Esophagus (tissue), 2 donors: ENCODE measurements at regions not wholly inside any gene's neighbourhood (a gene's known extent, or its start where the extent isn't known, plus 50 kb on each side); places are given as distances from the start of the nearest gene placed in this dataset.
A peak's percentile ranks its signal among the peaks of the same experiment; 100 is the strongest.

Source experiments
- H3K27ac ChIP-seq, 2 donors: one replicate each; pipeline ENCODE4 v1.5.1; 2013; ENCODE audit warnings: low read depth in 2 of 2, mild to moderate bottlenecking in 2 of 2, inconsistent platforms in 1 of 2, low read length in 1 of 2, moderate library complexity in 1 of 2
- H3K27me3 ChIP-seq, 2 donors: one replicate each; pipeline ENCODE4 v1.6.1; 2013; ENCODE audit warnings: low read length in 2 of 2, control low read depth in 1 of 2, mild to moderate bottlenecking in 1 of 2; ENCODE audit not compliant: insufficient read depth in 2 of 2, control insufficient read depth in 1 of 2
- H3K36me3 ChIP-seq, 2 donors: one replicate each; pipeline ENCODE4 v1.6.1; 2013; ENCODE audit warnings: low read length in 1 of 2; ENCODE audit not compliant: control insufficient read depth in 2 of 2, insufficient read depth in 2 of 2
- H3K4me1 ChIP-seq, 2 donors: one replicate each; pipeline ENCODE4 v1.6.1; 2013; ENCODE audit warnings: low read length in 1 of 2; ENCODE audit not compliant: control insufficient read depth in 2 of 2, insufficient read depth in 2 of 2
- H3K4me3 ChIP-seq, 2 donors: one replicate each; pipeline ENCODE4 v1.5.1; 2013; ENCODE audit warnings: low read length in 2 of 2, mild to moderate bottlenecking in 2 of 2, low read depth in 1 of 2, moderate library complexity in 1 of 2
- H3K9me3 ChIP-seq, 2 donors: one replicate each; pipeline ENCODE4 v1.6.1; 2013; ENCODE audit warnings: mild to moderate bottlenecking in 2 of 2, low read depth in 1 of 2, low read length in 1 of 2, moderate library complexity in 1 of 2; ENCODE audit not compliant: control insufficient read depth in 2 of 2, insufficient read depth in 1 of 2
- WGBS, 2 donors: extraction: QIAGEN DNeasy Blood & Tissue Kit; methylation state at CpG; one replicate each; pipeline ENCODE4 v1.1.7; 2013; 5-methylcytosine and 5-hydroxymethylcytosine counted together
- donor health status: healthy with polysubstance abuse.
- donor health status: Bipolar disorder and iron deficiency.

GRCh38 chr6:19370831-19371230 is 466.3 kb upstream of the ID4 start:
- H3K4me1 ChIP-seq = no peaks in the 10 kb centered on the region
- H3K36me3 ChIP-seq = no peaks in the 10 kb centered on the region
- H3K27me3 ChIP-seq = no peaks in the 10 kb centered on the region
- no peaks in the 10 kb centered on the region for H3K9me3 ChIP-seq
- no peak overlapping the region for H3K27ac ChIP-seq
- 47 to 54% methylated on average over 3 of the region's 3 CpGs for WGBS, 2 donors
- no peak overlapping the region for H3K4me3 ChIP-seq

DNA sequence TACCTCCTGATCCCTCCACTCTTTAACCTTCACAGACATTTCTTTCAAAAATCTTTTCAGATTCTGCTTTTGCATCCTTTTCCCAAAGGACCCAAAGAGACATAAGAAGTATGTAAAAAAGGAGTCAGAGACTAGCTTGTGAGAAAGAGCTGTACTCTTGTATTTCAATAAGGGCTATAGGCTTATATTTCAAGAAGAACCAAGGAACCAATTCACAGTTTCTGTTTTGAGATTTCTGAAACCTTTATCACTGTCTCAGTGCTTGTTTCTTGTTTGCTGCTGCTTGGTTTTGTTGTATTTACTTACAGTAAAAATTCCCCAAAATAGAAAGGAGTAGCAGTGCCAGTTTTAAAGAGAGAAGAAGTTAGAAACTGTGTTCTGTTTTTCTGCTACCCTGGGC is 461.6 kb upstream of the ID4 start:
- no peaks in the 10 kb centered on the region for H3K27me3 ChIP-seq
- H3K4me3 ChIP-seq = no peak overlapping the region
- H3K36me3 ChIP-seq = no peaks in the 10 kb centered on the region
- no peak overlapping the region for H3K27ac ChIP-seq
- no peaks in the 10 kb centered on the region for H3K9me3 ChIP-seq
- peaks cover 0 to 5% of the 10 kb centered on the region in 2 donors for H3K4me1 ChIP-seq

DNA sequence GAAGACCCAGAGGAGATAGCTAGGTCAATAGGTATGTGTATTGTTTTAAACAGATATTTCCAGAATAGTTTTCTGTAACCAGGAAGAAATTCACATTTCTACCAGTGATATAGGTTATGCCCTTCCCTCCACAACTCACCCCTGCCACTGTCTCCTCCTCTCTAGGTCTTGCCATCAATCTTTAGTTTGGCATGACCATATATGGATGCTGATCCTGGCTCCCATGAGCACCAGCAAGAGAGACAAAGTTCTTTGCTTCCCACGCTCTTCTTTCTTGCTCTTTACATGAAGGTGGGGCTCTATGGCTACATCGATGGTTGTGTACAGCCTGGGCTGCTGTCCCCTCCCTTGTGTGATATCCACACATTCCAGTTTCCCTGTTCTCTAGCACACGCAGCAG is 459.4 kb upstream of the ID4 start:
- Histone ChIP-seq H3K27me3 (no peaks in the 10 kb centered on the region), H3K36me3 (no peaks in the 10 kb centered on the region), H3K9me3 (no peaks in the 10 kb centered on the region), H3K27ac (no peak overlapping the region), H3K4me1 (peaks cover 0 to 5% of the 10 kb centered on the region in 2 donors), H3K4me3 (no peak overlapping the region)
- WGBS, 2 donors = 63 to 65% methylated on average over 3 of the region's 3 CpGs

GRCh38 chr6:19380293-19380692 is 456.9 kb upstream of the ID4 start:
- 29 to 45% methylated on average over 2 of the region's 2 CpGs for WGBS, 2 donors
- Histone ChIP-seq H3K4me1 (peaks cover 0 to 5% of the 10 kb centered on the region in 2 donors), H3K27ac (peak overlapping the region; percentile 54 to 71), H3K36me3 (no peaks in the 10 kb centered on the region), H3K4me3 (no peak overlapping the region), H3K9me3 (no peaks in the 10 kb centered on the region), H3K27me3 (no peaks in the 10 kb centered on the region)

- peak overlapping the region; percentile 20 to 49 for H3K27ac ChIP-seq
- WGBS, 2 donors = 24 to 32% methylated on average over 3 of the region's 3 CpGs
- H3K4me3 ChIP-seq = no peak overlapping the region
- H3K36me3 ChIP-seq = no peaks in the 10 kb centered on the region
- H3K9me3 ChIP-seq = no peaks in the 10 kb centered on the region
- H3K27me3 ChIP-seq = no peaks in the 10 kb centered on the region
- H3K4me1 ChIP-seq = peaks cover 0 to 5% of the 10 kb centered on the region in 2 donors
Measured at GRCh38 chr6:19382676-19383075, 454.5 kb upstream of the ID4 start.

- Histone ChIP-seq H3K27ac (no peak overlapping the region), H3K9me3 (no peaks in the 10 kb centered on the region), H3K36me3 (no peaks in the 10 kb centered on the region), H3K4me1 (no peaks in the 10 kb centered on the region), H3K27me3 (no peaks in the 10 kb centered on the region), H3K4me3 (no peak overlapping the region)
- 73 to 75% methylated on average over 2 of the region's 2 CpGs for WGBS, 2 donors
Measured at GRCh38 chr6:19391926-19392325, 445.2 kb upstream of the ID4 start.

DNA sequence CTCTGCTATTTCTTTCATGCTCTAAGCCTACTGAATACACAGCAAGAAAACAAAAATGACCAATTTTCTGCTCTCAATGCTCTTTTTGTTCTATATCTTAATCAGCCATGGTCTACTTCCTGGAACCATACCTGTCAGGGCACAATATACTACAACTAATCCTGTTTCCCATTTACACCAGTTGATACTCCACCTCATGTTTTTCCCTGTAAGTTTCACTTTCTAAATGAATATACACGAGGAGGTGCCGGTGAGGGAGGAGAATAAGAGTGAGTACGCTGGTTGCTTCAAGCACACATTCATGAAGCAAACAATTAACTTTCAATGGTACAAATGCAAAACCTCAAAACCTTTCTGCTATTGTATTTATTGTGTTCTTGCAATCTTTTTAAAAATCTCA is 443.1 kb upstream of the ID4 start:
- no peaks in the 10 kb centered on the region for H3K4me1 ChIP-seq
- H3K4me3 ChIP-seq = peak overlapping the region in 1 of 2 donors; percentile 19
- no peak overlapping the region for H3K27ac ChIP-seq
- no peaks in the 10 kb centered on the region for H3K27me3 ChIP-seq
- whole genome bisulfite sequencing, 2 donors = 55% methylated on average over 3 of the region's 3 CpGs
- no peaks in the 10 kb centered on the region for H3K9me3 ChIP-seq
- no peaks in the 10 kb centered on the region for H3K36me3 ChIP-seq

DNA sequence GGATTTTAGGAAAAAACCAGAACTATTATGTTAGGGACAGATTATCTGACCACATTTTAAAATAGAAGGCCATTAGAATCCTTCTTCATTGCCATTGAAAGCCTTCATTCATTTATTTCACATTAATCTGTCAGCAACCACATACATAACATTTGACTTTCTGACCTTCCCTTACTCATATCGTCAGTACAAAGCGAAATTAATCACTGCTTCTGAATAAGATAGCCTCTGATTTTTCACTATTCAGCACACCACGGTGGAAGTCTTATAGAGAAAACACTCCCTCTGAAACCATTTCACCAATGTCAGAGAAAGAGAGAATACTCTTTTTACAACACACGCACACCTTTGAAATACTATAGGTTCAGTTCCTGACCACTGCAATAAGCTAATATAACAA is 442.5 kb upstream of the ID4 start:
- H3K9me3 ChIP-seq = no peaks in the 10 kb centered on the region
- H3K27ac ChIP-seq = no peak overlapping the region
- H3K4me3 ChIP-seq = no peak overlapping the region
- no peaks in the 10 kb centered on the region for H3K27me3 ChIP-seq
- no peaks in the 10 kb centered on the region for H3K4me1 ChIP-seq
- WGBS, 2 donors = 49 to 51% methylated on average over 4 of the region's 4 CpGs
- H3K36me3 ChIP-seq = no peaks in the 10 kb centered on the region

- no peak overlapping the region for H3K4me3 ChIP-seq
- H3K4me1 ChIP-seq = no peaks in the 10 kb centered on the region
- no peak overlapping the region for H3K27ac ChIP-seq
- H3K36me3 ChIP-seq = no peaks in the 10 kb centered on the region
- no peaks in the 10 kb centered on the region for H3K9me3 ChIP-seq
- no peaks in the 10 kb centered on the region for H3K27me3 ChIP-seq
Measured at GRCh38 chr6:19395316-19395715, 441.9 kb upstream of the ID4 start.

DNA sequence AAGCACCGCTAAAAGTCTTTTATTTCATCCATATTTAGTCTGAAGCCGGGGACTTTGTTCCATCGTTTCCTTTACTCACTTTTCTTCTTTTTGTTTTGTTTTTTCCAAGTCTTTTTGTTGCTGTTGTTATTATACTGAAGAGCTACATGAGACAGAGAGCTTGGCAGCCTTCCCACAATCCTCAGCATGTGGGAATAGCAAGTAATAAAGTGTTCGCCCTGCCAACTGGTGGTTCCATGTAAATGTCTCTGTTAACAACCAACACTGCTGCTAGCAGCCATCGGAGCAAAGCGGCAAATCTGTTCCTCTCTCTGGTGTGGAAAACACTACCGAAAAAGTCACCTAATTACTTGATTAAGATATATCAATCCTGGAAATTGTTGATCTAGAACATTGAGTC is 437.8 kb upstream of the ID4 start:
- Histone ChIP-seq H3K9me3 (no peaks in the 10 kb centered on the region), H3K4me1 (no peaks in the 10 kb centered on the region), H3K4me3 (no peak overlapping the region), H3K36me3 (no peaks in the 10 kb centered on the region), H3K27ac (no peak overlapping the region), H3K27me3 (no peaks in the 10 kb centered on the region)
- WGBS, 2 donors = 74 to 80% methylated on average over 7 of the region's 7 CpGs
